RWPE1 (cell line): ENCODE measurements at regions not wholly inside any gene's neighbourhood (a gene's known extent, or its start where the extent isn't known, plus 50 kb on each side); places are given as distances from the start of the nearest gene placed in this dataset.

Source experiments
- CTCF ChIA-PET: fragments of 350-600 bp; sonication (Branson Sonifier 250); formaldehyde crosslinking; extraction: SDS; loops from one replicate; lab custom pipeline; 2021; lab: Yijun Ruan, JAX
- POLR2A ChIA-PET: fragments of 400-600 bp; formaldehyde crosslinking; extraction: SDS; loops from one replicate; lab custom pipeline; 2020; ENCODE audit warnings: antibody characterized with exemption; ENCODE audit not compliant: low non-redundant PET; lab: Yijun Ruan, JAX
- DNase-seq: peaks from one replicate; pipeline ENCODE4 v3.0.0; 2012; ENCODE audit warnings: low spot score
- H3K27ac ChIP-seq: fragments of 450-650 bp; 2 replicates; pipeline ENCODE4 v1.5.1; 2017
- TF ChIP-seq, protein P1 (sequence below): fragments of 450-650 bp; conservative IDR thresholded peaks from 2 replicates; pipeline ENCODE4 v1.5.1; 2017; ENCODE audit warnings: low read depth, mild to moderate bottlenecking

- POLR2A ChIA-PET = no interaction called here
- H3K27ac ChIP-seq = no peak overlapping the region
These were observed 330.6 kb upstream of the EPHA7 start for GRCh38 chr6:93749930-93750329.

GRCh38 chr6:93749191-93749590 lies 329.8 kb upstream of the EPHA7 start:
- CTCF ChIA-PET = no interaction called here
- DNase-seq = no peak
- H3K27ac ChIP-seq = no peak overlapping the region
- TF ChIP-seq, protein P1, sequence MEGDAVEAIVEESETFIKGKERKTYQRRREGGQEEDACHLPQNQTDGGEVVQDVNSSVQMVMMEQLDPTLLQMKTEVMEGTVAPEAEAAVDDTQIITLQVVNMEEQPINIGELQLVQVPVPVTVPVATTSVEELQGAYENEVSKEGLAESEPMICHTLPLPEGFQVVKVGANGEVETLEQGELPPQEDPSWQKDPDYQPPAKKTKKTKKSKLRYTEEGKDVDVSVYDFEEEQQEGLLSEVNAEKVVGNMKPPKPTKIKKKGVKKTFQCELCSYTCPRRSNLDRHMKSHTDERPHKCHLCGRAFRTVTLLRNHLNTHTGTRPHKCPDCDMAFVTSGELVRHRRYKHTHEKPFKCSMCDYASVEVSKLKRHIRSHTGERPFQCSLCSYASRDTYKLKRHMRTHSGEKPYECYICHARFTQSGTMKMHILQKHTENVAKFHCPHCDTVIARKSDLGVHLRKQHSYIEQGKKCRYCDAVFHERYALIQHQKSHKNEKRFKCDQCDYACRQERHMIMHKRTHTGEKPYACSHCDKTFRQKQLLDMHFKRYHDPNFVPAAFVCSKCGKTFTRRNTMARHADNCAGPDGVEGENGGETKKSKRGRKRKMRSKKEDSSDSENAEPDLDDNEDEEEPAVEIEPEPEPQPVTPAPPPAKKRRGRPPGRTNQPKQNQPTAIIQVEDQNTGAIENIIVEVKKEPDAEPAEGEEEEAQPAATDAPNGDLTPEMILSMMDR = no peak
- POLR2A ChIA-PET = no interaction called here

More at GRCh38 chr6:93749930-93750329, 330.6 kb upstream of the EPHA7 start:
- CTCF ChIA-PET = no interaction called here
- no peak for DNase-seq
- TF ChIP-seq, protein P1 = no peak

DNA sequence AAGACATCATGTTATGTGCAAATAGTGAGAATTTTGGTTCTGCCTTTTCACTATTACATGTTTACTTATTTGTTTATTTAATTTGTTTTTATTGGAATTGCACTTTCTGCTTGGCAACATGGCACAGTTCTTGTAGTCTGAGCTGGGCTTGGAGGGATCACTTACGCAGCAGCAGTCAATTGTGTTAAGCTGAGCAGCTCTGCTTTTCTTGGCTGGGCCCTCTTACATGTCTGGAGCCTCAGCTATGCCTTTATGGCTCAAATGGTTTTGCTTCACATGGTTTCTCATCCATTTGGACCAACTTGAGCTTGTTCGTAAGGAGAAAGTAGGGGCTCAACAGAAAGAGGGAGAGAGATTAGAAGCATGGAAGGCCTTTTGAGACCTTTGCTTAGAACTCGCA lies 327.5 kb upstream of the EPHA7 start:
- ChIA-PET POLR2A (no interaction called here), CTCF (interaction anchor here (0.6 kb wide), 1 partner anchor 72 kb away, joined by 4 read pairs; no protein-coding TSS in a partner anchor)
- H3K27ac ChIP-seq = no peak overlapping the region
- no peak for DNase-seq
- TF ChIP-seq, protein P1 = no peak

DNA sequence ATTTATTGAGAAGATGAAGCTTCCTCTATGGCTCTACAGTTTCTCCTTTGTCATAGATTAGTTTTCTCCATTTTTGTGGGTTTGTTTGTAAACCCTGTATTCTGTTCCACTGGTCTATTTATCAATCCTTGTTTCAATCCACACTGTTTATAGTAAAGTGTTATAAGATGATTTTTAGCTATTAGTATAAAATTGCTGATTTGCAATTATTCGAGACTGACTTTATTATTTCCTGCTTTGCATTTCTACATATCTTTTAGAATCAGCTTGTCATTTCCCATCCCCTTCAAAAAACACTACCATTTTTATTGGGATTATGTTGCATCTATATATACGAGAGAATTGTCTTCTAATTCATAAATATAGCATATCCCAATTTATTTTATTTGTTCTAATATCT lies 325.9 kb upstream of the EPHA7 start:
- H3K27ac ChIP-seq = no peak overlapping the region
- no peak for DNase-seq
- TF ChIP-seq, protein P1 = no peak
- ChIA-PET POLR2A (no interaction called here), CTCF (interaction anchor here (0.5 kb wide), 1 partner anchor 1458 kb away, joined by 3 read pairs; no protein-coding TSS in a partner anchor)

GRCh38 chr6:93735099-93735498 lies 315.7 kb upstream of the EPHA7 start:
- DNase-seq = no peak
- no peak overlapping the region for H3K27ac ChIP-seq
- TF ChIP-seq, protein P1 = no peak
- CTCF ChIA-PET = no interaction called here
- POLR2A ChIA-PET = no interaction called here

DNA sequence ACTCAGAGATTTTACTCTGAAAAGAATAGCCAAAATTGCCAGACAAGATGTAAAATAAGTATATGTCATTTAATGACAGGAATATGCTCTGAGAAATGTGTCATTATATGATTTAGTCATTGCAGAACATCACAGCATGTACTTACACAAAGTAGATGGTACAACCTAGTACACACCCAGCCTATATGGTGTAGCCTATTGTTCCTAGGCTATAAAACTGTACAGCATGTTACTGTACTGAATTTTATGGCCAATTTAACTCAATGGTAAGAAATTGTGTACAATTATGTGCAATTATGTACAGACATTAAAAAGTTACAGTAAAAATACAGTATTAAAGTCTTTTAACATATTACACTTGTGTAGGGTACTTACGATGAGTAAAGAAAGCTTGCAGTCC lies 311.9 kb upstream of the EPHA7 start:
- CTCF ChIA-PET = interaction anchor here (1.0 kb wide), 1 partner anchor 9 kb away, joined by 3 read pairs; no protein-coding TSS in a partner anchor
- no peak overlapping the region for H3K27ac ChIP-seq
- POLR2A ChIA-PET = no interaction called here
- TF ChIP-seq, protein P1 = no peak
- no peak for DNase-seq

DNA sequence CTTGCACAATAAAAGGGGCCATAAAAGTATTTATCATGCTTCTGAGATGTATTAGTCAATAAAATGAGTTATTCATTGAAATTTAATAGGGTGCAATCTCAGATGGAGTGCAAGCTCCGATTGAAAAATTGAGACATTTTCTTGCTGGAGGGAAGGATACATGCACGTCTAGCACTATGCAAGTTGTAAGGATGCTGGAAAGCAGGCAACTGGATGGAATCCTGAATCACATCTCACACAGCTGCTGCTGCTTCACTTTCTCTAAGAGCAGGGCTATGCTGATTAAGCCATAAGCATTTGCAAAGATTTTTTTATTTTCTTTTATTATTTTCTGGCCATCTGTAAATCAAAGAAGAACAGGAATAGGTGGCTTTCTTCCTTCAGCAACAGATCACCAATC lies 308.8 kb upstream of the EPHA7 start:
- POLR2A ChIA-PET = no interaction called here
- TF ChIP-seq, protein P1 = no peak
- CTCF ChIA-PET = no interaction called here
- no peak overlapping the region for H3K27ac ChIP-seq
- DNase-seq = no peak
